ENCODE measurements at regions not wholly inside any gene's neighbourhood (a gene's known extent, or its start where the extent isn't known, plus 50 kb on each side); places are given as distances from the start of the nearest gene placed in this dataset.

GRCh38 chr14:58954901-58955861 is 233.3 kb upstream of the DAAM1 start (continued):
- TF ChIP-seq EED (IDR thresholded peaks at IDR 0.05; ENCODE audit: low read depth) = peak; percentile 95
- no peak for TF ChIP-seq CREB1 (IDR thresholded peaks at IDR 0.05; ENCODE audit: low read depth)
- TF ChIP-seq USF2 (IDR thresholded peaks at IDR 0.05; ENCODE audit: borderline replicate concordance, low read depth, low read length) = no peak
- TF ChIP-seq CREM (IDR thresholded peaks at IDR 0.05; ENCODE audit: low read depth) = peak; percentile 44; the same call in 1 of the 2 replicates
- TF ChIP-seq MEF2B (IDR thresholded peaks at IDR 0.05; ENCODE audit: partially characterized antibody, poor library complexity, severe bottlenecking) = no peak
- no peak for TF ChIP-seq SUZ12 (IDR thresholded peaks at IDR 0.05; ENCODE audit: unreplicated experiment)
- TF ChIP-seq NR2F1 (conservative IDR thresholded peaks at IDR 0.05) = no peak
- no peak for TF ChIP-seq SREBF2 (IDR thresholded peaks at IDR 0.05; ENCODE audit: low read length)
- no peak for TF ChIP-seq HCFC1 (IDR thresholded peaks at IDR 0.05; ENCODE audit: low read length)
- no peak for TF ChIP-seq MTA3 (IDR thresholded peaks at IDR 0.05; ENCODE audit: borderline replicate concordance, low read length)
- no peak for TF ChIP-seq HSF1 (IDR thresholded peaks at IDR 0.05; ENCODE audit: low read depth, low read length)
- TF ChIP-seq ZNF217 (IDR thresholded peaks at IDR 0.05) = no peak
- TF ChIP-seq NFYB (IDR thresholded peaks at IDR 0.05; ENCODE audit: insufficient read depth, low read depth, low read length) = peak; percentile 51; the same call in 1 of the 2 replicates
- peak; percentile 92 to 93 for TF ChIP-seq IKZF2 (IDR thresholded peaks at IDR 0.05)
- TF ChIP-seq KDM1A (IDR thresholded peaks at IDR 0.05; ENCODE audit: borderline replicate concordance) = no peak
- TF ChIP-seq, protein P1, sequence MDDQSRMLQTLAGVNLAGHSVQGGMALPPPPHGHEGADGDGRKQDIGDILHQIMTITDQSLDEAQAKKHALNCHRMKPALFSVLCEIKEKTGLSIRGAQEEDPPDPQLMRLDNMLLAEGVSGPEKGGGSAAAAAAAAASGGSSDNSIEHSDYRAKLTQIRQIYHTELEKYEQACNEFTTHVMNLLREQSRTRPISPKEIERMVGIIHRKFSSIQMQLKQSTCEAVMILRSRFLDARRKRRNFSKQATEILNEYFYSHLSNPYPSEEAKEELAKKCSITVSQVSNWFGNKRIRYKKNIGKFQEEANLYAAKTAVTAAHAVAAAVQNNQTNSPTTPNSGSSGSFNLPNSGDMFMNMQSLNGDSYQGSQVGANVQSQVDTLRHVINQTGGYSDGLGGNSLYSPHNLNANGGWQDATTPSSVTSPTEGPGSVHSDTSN (IDR thresholded peaks at IDR 0.05; ENCODE audit: insufficient replicate concordance, low read depth, low read length) = peak; percentile 38
- TF ChIP-seq KAT2A (conservative IDR thresholded peaks at IDR 0.05; ENCODE audit: control insufficient read depth, low read depth, low read length) = no peak
- TF ChIP-seq IRF4 (IDR thresholded peaks at IDR 0.05; ENCODE audit: low read depth, low read length) = peak; percentile 85
- TF ChIP-seq CEBPB (IDR thresholded peaks at IDR 0.05; ENCODE audit: borderline replicate concordance in 1 of 2, low read depth in 2 of 2, low read length in 2 of 2) = no peak
- no peak for TF ChIP-seq SIX5 (IDR thresholded peaks at IDR 0.05; ENCODE audit: low read depth, low read length, severe bottlenecking)
- no peak for TF ChIP-seq POU2F2 (IDR thresholded peaks at IDR 0.05; ENCODE audit: borderline replicate concordance, low read depth, low read length)
- TF ChIP-seq ZZZ3 (IDR thresholded peaks at IDR 0.05; ENCODE audit: control insufficient read depth, insufficient read length, low read depth) = no peak
- TF ChIP-seq MEF2A (IDR thresholded peaks at IDR 0.05; ENCODE audit: insufficient read depth, low read depth, low read length) = no peak
- TF ChIP-seq CHD1 (IDR thresholded peaks at IDR 0.05; ENCODE audit: low read depth, low read length) = no peak
- TF ChIP-seq KLF5 (IDR thresholded peaks at IDR 0.05; ENCODE audit: partially characterized antibody) = no peak
- no peak; the same call in 1 of the 2 replicates for TF ChIP-seq GABPA (IDR thresholded peaks at IDR 0.05; ENCODE audit: low read depth)

Measured in GM12878 (cell line).